ENCODE measurements at regions not wholly inside any gene's neighbourhood (a gene's known extent, or its start where the extent isn't known, plus 50 kb on each side); places are given as distances from the start of the nearest gene placed in this dataset.

DNA sequence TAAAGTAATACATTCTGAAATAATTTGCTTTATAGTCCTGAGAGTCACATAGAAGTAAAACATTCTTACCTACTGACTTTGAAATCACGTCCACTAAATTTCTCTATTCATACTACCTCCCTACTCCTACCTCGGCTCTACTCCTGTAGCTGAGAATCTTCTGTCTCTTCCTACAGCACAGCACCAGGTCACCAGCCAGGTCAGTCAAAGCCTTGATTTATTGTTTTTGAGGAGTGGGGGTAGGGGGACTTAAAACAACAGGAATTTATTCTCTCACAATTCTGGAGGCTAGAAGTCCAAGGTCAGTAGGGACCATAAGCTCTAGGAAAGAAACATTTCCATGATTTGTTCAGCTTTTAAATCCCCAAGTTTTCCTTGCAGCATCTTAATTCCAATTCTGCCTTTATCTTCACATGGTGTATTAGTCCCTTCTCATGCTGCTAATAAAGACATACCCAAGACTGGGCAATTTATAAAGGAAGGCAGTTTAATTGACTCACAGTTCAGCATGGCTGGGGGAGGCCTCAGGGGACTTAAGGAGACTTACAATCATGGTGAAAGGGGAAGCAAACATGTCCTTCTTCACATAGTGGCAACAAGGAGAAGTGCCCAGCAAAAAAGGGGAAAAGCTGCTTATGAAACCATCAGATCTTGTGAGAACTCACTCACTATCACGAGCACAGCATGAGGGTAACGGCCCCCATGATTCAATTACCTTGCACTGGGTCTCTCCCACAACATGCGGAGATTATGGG lies 49.6 kb upstream of the CCNG1 start:
- DNase-seq (ENCODE audit: insufficient read length, low spot score) (no peak), FAIRE-seq (no peak)

More for the DNA sequence above, 49.6 kb upstream of the CCNG1 start:
- TF ChIP-seq, protein P1, sequence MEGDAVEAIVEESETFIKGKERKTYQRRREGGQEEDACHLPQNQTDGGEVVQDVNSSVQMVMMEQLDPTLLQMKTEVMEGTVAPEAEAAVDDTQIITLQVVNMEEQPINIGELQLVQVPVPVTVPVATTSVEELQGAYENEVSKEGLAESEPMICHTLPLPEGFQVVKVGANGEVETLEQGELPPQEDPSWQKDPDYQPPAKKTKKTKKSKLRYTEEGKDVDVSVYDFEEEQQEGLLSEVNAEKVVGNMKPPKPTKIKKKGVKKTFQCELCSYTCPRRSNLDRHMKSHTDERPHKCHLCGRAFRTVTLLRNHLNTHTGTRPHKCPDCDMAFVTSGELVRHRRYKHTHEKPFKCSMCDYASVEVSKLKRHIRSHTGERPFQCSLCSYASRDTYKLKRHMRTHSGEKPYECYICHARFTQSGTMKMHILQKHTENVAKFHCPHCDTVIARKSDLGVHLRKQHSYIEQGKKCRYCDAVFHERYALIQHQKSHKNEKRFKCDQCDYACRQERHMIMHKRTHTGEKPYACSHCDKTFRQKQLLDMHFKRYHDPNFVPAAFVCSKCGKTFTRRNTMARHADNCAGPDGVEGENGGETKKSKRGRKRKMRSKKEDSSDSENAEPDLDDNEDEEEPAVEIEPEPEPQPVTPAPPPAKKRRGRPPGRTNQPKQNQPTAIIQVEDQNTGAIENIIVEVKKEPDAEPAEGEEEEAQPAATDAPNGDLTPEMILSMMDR (IDR thresholded peaks at IDR 0.05; ENCODE audit: insufficient read depth, missing control alignments): no peak
